GM12891 (cell line): ENCODE measurements at regions not wholly inside any gene's neighbourhood (a gene's known extent, or its start where the extent isn't known, plus 50 kb on each side); places are given as distances from the start of the nearest gene placed in this dataset.

Source experiments
- DNase-seq: peaks from one replicate; pipeline ENCODE4 v3.0.0; 2011; ENCODE audit warnings: low spot score; ENCODE audit not compliant: insufficient read length
- FAIRE-seq: peaks from 2 replicates; lab custom pipeline; 2011; peaks lifted over from hg19 to GRCh38; lab: Jason Lieb, UNC
- PAX5 ChIP-seq: IDR thresholded peaks from 2 replicates; pipeline ENCODE4 v1.6.1; 2011; ENCODE audit warnings: low read length, moderate library complexity, mild to moderate bottlenecking; ENCODE audit not compliant: insufficient read depth, severe bottlenecking
- POLR2A ChIP-seq: IDR thresholded peaks from 2 replicates; pipeline ENCODE4 v1.6.1; 2011; ENCODE audit warnings: low read depth, low read length, control low read depth
- POLR2AphosphoS5 ChIP-seq: IDR thresholded peaks from 2 replicates; pipeline ENCODE4 v1.6.1; 2011; ENCODE audit warnings: low read depth, low read length, control low read depth
- POU2F2 ChIP-seq: IDR thresholded peaks from 2 replicates; pipeline ENCODE4 v1.6.1; 2011; ENCODE audit warnings: low read depth, mild to moderate bottlenecking, control low read depth, low read length, moderate library complexity
- SPI1 ChIP-seq: IDR thresholded peaks from 2 replicates; pipeline ENCODE4 v1.6.1; 2011; ENCODE audit warnings: low read depth, low read length, control low read depth
- TAF1 ChIP-seq: IDR thresholded peaks from 2 replicates; pipeline ENCODE4 v1.6.1; 2011; ENCODE audit warnings: low read depth, low read length, control low read depth

DNA sequence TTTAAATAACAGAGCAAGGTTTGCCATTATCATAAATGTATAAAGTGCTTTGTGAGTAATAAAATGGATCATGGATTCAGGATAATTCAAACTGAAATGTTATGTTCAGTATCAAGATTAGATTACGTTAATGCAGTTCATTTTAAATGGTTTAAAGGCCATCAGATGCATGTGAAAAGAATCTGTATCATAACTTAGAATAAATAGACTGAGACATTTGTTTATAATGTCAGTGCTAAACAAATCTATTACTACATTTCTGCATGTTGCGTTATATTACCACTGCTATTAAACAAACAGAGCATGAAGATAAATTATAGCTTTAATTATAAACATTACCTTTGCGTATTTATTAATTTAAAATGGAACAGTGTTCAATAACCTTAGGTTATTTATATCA lies 160.2 kb downstream of the TOX3 start:
- DNase-seq, result no peak
- TF ChIP-seq SPI1 (no peak), POLR2AphosphoS5 (no peak), PAX5 (no peak), POU2F2 (no peak), TAF1 (no peak), POLR2A (no peak)
- no peak for FAIRE-seq

DNA sequence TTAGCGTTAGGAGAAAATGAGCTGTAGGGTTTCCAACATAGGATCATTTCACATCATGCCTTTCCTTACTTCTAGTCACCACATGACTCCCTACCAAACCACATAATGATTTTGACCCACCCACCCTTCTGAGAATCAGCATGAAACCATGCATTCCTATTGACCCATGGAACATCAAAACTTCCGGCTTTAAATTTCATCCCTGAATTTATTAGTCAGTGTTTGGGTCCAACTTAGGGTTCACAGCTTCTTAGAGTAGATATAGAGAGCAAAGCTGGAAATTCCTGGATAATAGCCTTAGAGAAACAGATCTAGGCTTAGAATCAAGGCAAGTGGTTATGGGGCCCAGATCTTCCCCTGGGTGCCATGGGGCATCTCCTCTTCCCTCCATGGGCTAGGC lies 162.6 kb downstream of the TOX3 start:
- TF ChIP-seq POU2F2, result no peak
- no peak for TF ChIP-seq TAF1
- TF ChIP-seq SPI1, result no peak
- TF ChIP-seq POLR2AphosphoS5, result no peak
- TF ChIP-seq PAX5, result no peak
- TF ChIP-seq POLR2A, result no peak
- FAIRE-seq, result no peak

DNA sequence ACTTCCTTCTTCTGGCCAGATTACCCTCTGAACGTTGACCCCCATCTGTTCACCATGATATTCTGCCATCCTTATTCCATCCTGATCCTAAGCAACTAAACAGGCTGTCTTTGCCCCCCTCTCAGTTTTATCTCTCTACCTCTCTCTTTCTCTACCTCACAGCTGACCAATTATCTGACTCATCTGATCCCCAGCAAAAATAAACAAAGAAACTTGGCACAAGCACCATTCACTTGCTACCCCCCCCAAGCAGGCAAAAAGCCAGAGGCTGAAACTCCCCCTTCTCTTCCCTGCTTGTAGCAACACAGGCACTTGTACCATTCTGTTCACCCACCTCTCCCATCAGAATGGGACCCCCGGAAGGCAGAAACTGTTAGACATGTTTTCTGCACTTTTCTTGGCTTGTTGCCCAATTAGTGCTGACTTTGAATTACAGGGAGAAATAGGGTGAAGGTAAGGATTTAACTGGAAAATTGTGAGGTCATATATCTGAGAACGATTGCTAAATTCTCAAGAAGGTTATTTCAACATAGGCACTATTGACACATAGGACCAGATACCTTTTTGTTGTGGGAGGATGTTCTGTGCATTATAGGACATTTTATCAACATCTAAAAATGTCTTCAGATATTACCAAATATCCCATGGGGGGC lies 163.2 kb downstream of the TOX3 start:
- DNase-seq (no peak), FAIRE-seq (no peak)
- TF ChIP-seq POU2F2 (no peak), TAF1 (no peak), POLR2A (no peak), POLR2AphosphoS5 (no peak)

More for the DNA sequence above, 162.6 kb downstream of the TOX3 start:
- no peak for DNase-seq

DNA sequence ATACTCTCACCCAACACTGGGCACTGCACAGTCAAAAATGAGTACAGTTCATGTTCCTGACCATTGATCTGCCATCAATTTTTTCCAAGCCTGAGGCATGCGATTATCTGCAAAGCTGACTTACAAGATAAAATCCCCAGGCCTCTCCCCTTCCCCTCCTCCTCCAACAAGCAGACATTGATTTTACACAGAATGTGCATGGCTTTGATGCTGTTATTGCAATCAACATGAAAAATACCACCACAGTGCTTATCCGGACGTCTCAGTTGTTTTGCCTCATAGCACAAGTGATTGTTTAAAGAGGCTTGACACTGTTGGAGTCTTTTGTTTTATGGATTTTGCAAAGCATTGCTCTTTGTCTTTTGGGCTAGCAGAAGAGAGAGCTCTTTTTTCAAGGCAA lies 163.8 kb downstream of the TOX3 start:
- DNase-seq, result no peak
- TF ChIP-seq SPI1, result no peak
- no peak for TF ChIP-seq POLR2A
- TF ChIP-seq POU2F2, result no peak
- no peak for TF ChIP-seq PAX5
- no peak for TF ChIP-seq TAF1
- no peak for TF ChIP-seq POLR2AphosphoS5
- no peak for FAIRE-seq

DNA sequence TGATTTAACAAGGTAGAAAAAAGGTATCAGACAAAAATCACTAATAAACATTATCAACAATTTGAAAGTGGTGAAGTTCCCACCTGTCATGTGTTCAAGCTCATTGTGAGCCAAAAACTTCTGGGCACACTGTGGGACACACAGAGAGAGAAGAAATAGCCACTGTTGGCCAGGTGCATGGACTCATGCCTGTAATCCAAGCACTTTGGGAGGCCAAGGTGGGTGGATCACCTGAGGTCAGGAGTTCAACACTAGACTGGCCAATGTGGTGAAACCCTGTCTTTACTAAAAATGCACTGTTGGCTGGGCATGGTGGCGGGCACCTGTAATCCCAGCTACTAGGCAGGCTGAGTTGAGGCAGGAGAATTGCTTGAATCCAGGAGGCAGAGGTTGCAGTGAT lies 167.4 kb downstream of the TOX3 start:
- FAIRE-seq (no peak), DNase-seq (no peak)
- TF ChIP-seq POLR2AphosphoS5 (no peak), POU2F2 (no peak), POLR2A (no peak), SPI1 (no peak), TAF1 (no peak)

DNA sequence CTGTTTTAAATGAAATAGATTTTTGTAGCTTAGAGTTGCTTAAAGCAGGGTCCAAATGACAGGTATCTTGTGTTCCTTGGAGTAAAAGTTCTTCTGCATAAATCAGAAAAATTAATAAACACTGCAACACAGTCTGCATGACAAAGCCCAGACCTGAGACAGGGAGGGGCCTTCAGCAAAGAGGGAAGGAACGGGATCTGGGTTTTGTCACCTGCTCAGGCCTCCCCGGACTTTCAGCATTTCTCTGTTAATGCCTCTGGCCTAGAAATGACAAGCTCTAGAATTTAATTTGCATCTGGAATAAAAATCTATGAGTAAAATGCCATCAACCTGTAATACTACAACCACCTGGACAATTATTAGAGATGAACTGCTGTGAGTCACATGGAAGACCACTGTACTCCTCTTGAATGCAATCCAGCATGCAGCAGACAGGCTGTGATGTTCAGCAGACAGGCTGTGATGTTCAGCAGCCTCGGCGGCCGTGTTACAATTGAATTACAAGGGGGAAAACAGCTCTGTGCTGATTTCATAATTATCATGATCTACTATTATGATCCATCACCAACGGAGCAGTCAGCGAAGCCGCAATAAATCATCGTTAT lies 170.2 kb downstream of the TOX3 start:
- FAIRE-seq (no peak), DNase-seq (no peak)
- TF ChIP-seq POLR2AphosphoS5 (no peak), POU2F2 (no peak), PAX5 (no peak), POLR2A (no peak), TAF1 (no peak), SPI1 (no peak)

DNA sequence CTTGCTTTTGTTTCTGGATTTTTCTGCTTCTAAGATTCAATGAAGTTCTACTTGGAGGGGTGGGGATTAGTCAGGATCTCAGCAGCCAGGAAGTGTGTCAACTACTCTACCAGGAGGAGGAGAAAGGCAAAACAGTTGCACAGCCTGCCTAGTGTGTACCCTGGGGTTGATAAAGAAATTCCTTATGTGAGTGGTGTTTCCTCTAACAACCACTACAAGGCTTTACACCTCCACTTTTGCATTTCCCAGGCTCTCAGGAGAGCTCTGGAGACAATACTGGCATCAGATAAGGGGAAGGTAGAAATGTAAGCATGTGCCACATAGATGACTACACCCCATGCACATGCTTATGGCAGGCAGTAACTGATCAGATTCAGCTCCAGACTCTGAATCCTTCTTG lies 174.6 kb downstream of the TOX3 start:
- no peak for DNase-seq
- no peak for TF ChIP-seq TAF1
- TF ChIP-seq POU2F2, result no peak
- no peak for TF ChIP-seq SPI1
- TF ChIP-seq POLR2AphosphoS5, result no peak
- no peak for TF ChIP-seq POLR2A
- no peak for FAIRE-seq

DNA sequence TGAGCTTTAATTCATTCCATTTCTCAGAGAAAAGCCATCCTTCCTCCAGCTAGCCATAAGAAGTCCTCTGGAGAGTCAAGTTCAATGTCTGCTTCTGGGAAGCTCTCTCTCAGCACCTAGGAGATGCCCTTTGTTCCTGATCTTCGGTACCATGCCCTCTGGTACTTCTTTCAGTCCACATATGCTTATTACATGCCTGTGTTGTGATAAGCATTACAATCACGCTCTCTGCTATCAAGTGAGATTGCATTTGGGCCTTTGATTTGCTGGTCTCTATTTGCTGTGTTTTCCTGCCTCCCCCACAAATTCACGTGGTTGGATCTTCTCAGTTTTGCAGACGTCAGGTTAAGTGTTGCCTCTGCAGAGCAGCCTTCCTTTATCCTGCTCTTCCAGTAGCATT lies 178.1 kb downstream of the TOX3 start:
- TF ChIP-seq POU2F2 (no peak), TAF1 (no peak), POLR2A (no peak), PAX5 (no peak), SPI1 (no peak), POLR2AphosphoS5 (no peak)
- no peak for DNase-seq
- FAIRE-seq, result no peak

DNA sequence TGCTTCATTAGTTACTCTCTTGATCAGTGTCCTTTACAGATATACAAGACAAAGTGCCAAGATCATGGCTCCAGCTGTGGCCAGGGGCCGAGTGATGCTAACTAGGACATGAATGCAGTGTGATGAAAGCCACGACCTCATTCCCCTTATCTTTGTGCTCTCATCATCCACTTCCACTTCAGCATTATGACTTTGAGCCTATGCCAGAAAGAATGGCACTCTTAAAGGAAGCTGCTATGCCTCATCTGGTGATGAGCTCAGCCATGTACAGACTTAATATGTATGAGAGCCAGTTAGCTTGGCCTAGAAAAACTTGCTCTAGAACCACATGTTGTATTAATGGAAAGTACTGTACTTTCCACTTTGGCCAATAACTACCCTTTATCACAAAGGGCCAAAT lies 179.1 kb downstream of the TOX3 start:
- FAIRE-seq (no peak), DNase-seq (no peak)
- no peak for TF ChIP-seq TAF1
- TF ChIP-seq POLR2A, result no peak
- TF ChIP-seq POLR2AphosphoS5, result no peak
- no peak for TF ChIP-seq SPI1
- no peak for TF ChIP-seq POU2F2
- no peak for TF ChIP-seq PAX5

DNA sequence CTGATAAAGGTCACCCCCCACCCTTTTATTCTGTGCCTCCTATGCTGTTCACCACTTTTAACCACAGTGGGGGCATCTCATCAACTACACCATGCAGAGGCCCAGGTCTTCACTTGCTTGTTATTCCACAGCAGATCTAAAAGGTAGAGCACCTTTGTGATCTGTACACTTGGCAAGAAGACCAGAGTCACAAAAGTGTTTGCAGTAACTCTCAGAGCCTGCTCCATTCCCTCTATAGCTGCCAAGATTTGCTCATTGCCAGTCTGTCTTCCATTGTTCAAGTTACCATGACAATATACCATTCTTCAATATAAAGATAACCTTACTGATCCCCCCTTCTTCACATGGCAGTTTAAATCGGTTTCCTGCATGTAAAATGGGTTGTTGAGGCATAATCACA lies 180.0 kb downstream of the TOX3 start:
- DNase-seq (no peak), FAIRE-seq (no peak)
- TF ChIP-seq TAF1, result no peak
- TF ChIP-seq SPI1, result no peak
- TF ChIP-seq POU2F2, result no peak
- TF ChIP-seq PAX5, result no peak
- TF ChIP-seq POLR2A, result no peak
- no peak for TF ChIP-seq POLR2AphosphoS5
